ENCODE measurements at regions not wholly inside any gene's neighbourhood (a gene's known extent, or its start where the extent isn't known, plus 50 kb on each side); places are given as distances from the start of the nearest gene placed in this dataset.

DNA sequence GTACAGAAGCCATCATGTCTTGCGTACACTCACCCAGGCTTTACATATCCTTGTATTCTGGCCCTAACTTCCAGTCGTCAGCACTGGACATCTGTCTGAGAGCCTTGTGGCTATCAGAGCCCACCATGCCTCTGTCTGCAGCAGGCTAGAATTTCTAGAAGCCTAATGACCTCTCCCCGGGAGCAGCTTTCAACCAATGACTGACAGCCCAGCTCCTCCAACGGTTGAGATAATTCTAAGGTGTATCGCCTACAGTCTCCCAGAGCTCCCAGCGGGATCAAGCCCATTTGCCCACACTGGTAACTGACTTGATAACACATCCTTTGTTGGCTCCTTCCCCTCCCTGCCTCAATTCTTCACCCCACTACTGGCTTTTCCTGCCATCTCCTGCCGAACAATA is 562.8 kb downstream of the BCOR start:
- TF ChIP-seq NFIC (IDR thresholded peaks at IDR 0.05; ENCODE audit: borderline replicate concordance) (no peak), CTCF (IDR thresholded peaks at IDR 0.05) (no peak)
